ENCODE measurements at regions not wholly inside any gene's neighbourhood (a gene's known extent, or its start where the extent isn't known, plus 50 kb on each side); places are given as distances from the start of the nearest gene placed in this dataset.

- Histone ChIP-seq H3K4me3 (ENCODE audit: low read depth, low read length) (no peak overlapping the region), H3K4me1 (ENCODE audit: insufficient read depth) (no peaks in the 10 kb centered on the region), H3K27ac (ENCODE audit: low read depth) (no peak overlapping the region), H3K36me3 (ENCODE audit: insufficient read depth) (no peaks in the 10 kb centered on the region)
- DNase-seq (ENCODE audit: extremely low spot score) = no peak
- WGBS = 80% methylated on average over 6 of the region's 6 CpGs
Measured at GRCh38 chr16:26901196-26901861, 165.4 kb upstream of the C16orf82 start.

GRCh38 chr16:26901983-26902382 is 164.7 kb upstream of the C16orf82 start:
- Histone ChIP-seq H3K4me1 (ENCODE audit: insufficient read depth) (no peaks in the 10 kb centered on the region), H3K4me3 (ENCODE audit: low read depth, low read length) (no peak overlapping the region), H3K36me3 (ENCODE audit: insufficient read depth) (no peaks in the 10 kb centered on the region), H3K27ac (ENCODE audit: low read depth) (no peak overlapping the region)
- DNase-seq (ENCODE audit: extremely low spot score) = no peak

- WGBS = 72% methylated on average over 2 of the region's 2 CpGs
- Histone ChIP-seq H3K4me1 (ENCODE audit: insufficient read depth) (no peaks in the 10 kb centered on the region), H3K27ac (ENCODE audit: low read depth) (no peak overlapping the region), H3K36me3 (ENCODE audit: insufficient read depth) (no peaks in the 10 kb centered on the region), H3K4me3 (ENCODE audit: low read depth, low read length) (no peak overlapping the region)
- no peak for DNase-seq (ENCODE audit: extremely low spot score)
Measured at GRCh38 chr16:26905336-26905735, 161.4 kb upstream of the C16orf82 start.

DNA sequence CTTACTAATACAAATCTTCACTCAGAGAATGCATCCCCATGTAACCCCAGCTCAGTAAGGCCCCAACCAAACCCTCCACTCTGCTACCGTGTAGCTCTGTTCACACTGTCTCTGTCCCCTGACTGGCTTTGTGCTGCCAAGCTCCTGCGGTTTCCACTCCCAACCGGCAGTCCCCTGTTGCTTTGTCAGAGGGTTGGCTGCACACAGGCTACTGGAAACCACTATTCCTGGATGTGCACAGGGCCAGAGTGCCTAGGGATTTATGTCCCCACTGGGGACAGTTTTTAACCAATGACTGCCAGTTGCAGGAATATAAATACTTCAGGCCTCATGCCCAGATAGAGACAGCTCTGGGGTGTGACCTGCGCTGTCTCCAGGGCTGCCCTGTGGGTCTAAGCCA is 157.1 kb upstream of the C16orf82 start:
- H3K36me3 ChIP-seq (ENCODE audit: insufficient read depth) = no peaks in the 10 kb centered on the region
- no peaks in the 10 kb centered on the region for H3K4me1 ChIP-seq (ENCODE audit: insufficient read depth)
- WGBS = 48% methylated on average over 4 of the region's 4 CpGs
- DNase-seq (ENCODE audit: extremely low spot score) = no peak
- no peak overlapping the region for H3K4me3 ChIP-seq (ENCODE audit: low read depth, low read length)
- H3K27ac ChIP-seq (ENCODE audit: low read depth) = no peak overlapping the region

- WGBS = 54% methylated on average over 2 of the region's 2 CpGs
- H3K36me3 ChIP-seq (ENCODE audit: insufficient read depth) = no peaks in the 10 kb centered on the region
- no peak for DNase-seq (ENCODE audit: extremely low spot score)
- H3K4me1 ChIP-seq (ENCODE audit: insufficient read depth) = no peaks in the 10 kb centered on the region
- H3K4me3 ChIP-seq (ENCODE audit: low read depth, low read length) = no peak overlapping the region
- H3K27ac ChIP-seq (ENCODE audit: low read depth) = no peak overlapping the region
Measured at GRCh38 chr16:26911436-26911835, 155.3 kb upstream of the C16orf82 start.

DNA sequence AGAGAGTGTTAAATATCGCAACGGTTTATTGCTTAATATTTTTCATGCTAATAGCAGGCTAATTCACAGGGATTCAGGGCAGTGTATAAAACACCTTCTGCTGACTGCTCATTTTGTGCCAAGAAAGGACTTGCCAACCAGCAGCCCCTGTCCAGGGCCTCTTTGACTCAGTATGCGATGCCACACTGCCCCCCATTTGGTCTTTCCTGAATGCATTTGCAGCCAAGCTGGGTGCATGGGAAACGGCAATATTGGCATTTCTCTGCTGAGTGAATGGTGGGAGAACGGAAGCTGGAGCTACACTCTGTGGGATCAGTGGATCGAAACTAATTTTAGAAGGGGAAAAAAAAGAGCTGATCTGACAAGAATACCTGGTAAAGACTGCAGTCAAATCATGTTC is 152.9 kb upstream of the C16orf82 start:
- no peak overlapping the region for H3K4me3 ChIP-seq (ENCODE audit: low read depth, low read length)
- H3K36me3 ChIP-seq (ENCODE audit: insufficient read depth) = no peaks in the 10 kb centered on the region
- H3K27ac ChIP-seq (ENCODE audit: low read depth) = no peak overlapping the region
- no peaks in the 10 kb centered on the region for H3K4me1 ChIP-seq (ENCODE audit: insufficient read depth)
- 68% methylated on average over 6 of the region's 6 CpGs for WGBS
- DNase-seq (ENCODE audit: extremely low spot score) = no peak

DNA sequence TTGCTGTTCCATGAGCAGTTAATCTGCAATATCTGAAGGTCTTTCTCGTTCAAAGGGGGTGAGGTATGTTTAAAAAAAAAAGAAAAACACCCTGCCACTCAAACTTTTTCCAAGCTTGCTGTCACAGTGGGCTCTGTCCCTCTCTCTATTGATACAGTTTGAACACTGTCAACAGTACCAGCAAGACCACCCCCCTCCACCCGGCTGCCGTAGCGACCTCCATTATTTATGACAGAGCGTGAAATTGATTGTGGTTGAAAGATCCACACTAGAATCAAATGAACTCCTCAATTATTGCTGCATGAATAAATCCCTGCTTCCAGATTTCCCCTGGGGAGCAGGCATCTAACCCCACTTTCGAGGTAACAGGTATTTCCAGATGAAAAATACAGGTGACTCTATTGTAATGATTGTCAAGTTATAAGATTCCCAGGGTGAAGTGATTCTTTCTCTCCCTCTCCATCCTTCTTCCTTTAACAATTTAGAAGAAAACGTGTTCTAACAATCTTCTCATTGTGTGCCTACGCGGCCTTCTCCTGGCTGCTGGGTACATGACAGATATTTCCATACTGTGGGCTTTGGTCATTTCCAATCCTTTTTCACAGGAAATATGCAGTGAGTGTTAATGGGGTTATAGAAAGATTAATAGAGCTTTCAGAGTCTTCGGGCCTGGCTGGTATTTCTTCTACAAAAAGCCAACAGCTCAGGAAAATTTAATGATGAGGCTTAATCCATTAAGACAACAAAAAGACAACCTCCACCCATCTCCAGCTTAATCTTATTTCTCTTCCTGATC is 135.7 kb upstream of the C16orf82 start:
- H3K27ac ChIP-seq (ENCODE audit: low read depth) = no peak overlapping the region
- H3K36me3 ChIP-seq (ENCODE audit: insufficient read depth) = no peaks in the 10 kb centered on the region
- 70% methylated on average over 10 of the region's 10 CpGs for WGBS
- H3K4me1 ChIP-seq (ENCODE audit: insufficient read depth) = no peaks in the 10 kb centered on the region
- H3K4me3 ChIP-seq (ENCODE audit: low read depth, low read length) = no peak overlapping the region
- DNase-seq (ENCODE audit: extremely low spot score) = no peak

GRCh38 chr16:26950636-26951035 is 116.1 kb upstream of the C16orf82 start:
- Histone ChIP-seq H3K4me1 (ENCODE audit: insufficient read depth) (no peaks in the 10 kb centered on the region), H3K36me3 (ENCODE audit: insufficient read depth) (no peaks in the 10 kb centered on the region), H3K4me3 (ENCODE audit: low read depth, low read length) (no peak overlapping the region), H3K27ac (ENCODE audit: low read depth) (no peak overlapping the region)
- WGBS = 44% methylated on average over 4 of the region's 4 CpGs
- DNase-seq (ENCODE audit: extremely low spot score) = no peak

DNA sequence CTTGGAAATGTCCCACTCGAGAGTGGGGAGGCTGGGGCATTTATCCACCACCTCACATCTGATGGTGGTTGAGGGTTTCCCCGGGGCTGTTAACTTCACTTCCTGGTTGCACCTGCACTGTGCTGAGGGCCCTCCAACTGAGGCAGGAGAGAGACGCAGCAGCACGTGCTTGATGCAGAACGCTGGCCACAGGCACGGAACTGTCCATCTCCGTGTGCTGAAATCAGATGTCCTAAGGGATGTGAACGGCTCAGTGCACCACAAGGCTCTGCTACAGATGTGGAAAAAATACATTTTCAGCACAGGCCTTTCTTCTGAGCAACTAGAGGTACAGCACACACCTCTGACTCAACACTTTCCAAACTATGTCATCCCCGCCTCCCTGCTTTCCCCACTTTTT is 114.8 kb upstream of the C16orf82 start:
- DNase-seq (ENCODE audit: extremely low spot score) = no peak
- Histone ChIP-seq H3K27ac (ENCODE audit: low read depth) (no peak overlapping the region), H3K4me3 (ENCODE audit: low read depth, low read length) (no peak overlapping the region), H3K36me3 (ENCODE audit: insufficient read depth) (no peaks in the 10 kb centered on the region), H3K4me1 (ENCODE audit: insufficient read depth) (no peaks in the 10 kb centered on the region)
- 22% methylated on average over 9 of the region's 9 CpGs for WGBS

GRCh38 chr16:26952411-26952810 is 114.3 kb upstream of the C16orf82 start:
- H3K36me3 ChIP-seq (ENCODE audit: insufficient read depth) = no peaks in the 10 kb centered on the region
- no peak overlapping the region for H3K27ac ChIP-seq (ENCODE audit: low read depth)
- 98% methylated on average over 1 of the region's 1 CpG for WGBS
- DNase-seq (ENCODE audit: extremely low spot score) = no peak
- H3K4me3 ChIP-seq (ENCODE audit: low read depth, low read length) = no peak overlapping the region
- H3K4me1 ChIP-seq (ENCODE audit: insufficient read depth) = no peaks in the 10 kb centered on the region

GRCh38 chr16:26957283-26957859 is 109.4 kb upstream of the C16orf82 start:
- Histone ChIP-seq H3K36me3 (ENCODE audit: insufficient read depth) (no peaks in the 10 kb centered on the region), H3K4me1 (ENCODE audit: insufficient read depth) (no peaks in the 10 kb centered on the region), H3K4me3 (ENCODE audit: low read depth, low read length) (no peak overlapping the region), H3K27ac (ENCODE audit: low read depth) (no peak overlapping the region)
- DNase-seq (ENCODE audit: extremely low spot score) = no peak
- 78% methylated on average over 2 of the region's 2 CpGs for WGBS

GRCh38 chr16:26959416-26960009 is 107.2 kb upstream of the C16orf82 start:
- Histone ChIP-seq H3K27ac (ENCODE audit: low read depth) (no peak overlapping the region), H3K36me3 (ENCODE audit: insufficient read depth) (no peaks in the 10 kb centered on the region), H3K4me1 (ENCODE audit: insufficient read depth) (no peaks in the 10 kb centered on the region), H3K4me3 (ENCODE audit: low read depth, low read length) (no peak overlapping the region)
- WGBS = 48% methylated on average over 5 of the region's 5 CpGs
- no peak for DNase-seq (ENCODE audit: extremely low spot score)

DNA sequence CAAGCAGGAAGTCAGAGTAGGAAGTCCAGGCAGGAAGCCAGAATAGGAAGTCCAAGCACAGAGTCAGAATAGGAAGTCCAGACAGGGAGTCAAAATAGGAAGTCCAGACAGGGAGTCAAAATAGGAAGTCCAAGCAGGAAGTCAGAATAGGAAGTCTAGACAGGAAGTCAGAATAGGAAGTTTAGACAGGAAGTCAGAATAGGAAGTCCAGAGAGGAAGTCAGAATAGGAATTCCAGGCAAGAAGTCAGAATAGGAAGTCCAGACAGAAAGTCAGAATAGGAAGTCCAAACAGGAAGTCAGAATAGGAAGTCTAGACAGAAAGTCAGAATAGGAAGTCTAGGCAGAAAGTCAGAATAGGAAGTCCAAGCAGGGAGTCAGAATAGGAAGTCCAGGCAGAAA is 105.3 kb upstream of the C16orf82 start:
- H3K36me3 ChIP-seq (ENCODE audit: insufficient read depth) = no peaks in the 10 kb centered on the region
- no peak overlapping the region for H3K4me3 ChIP-seq (ENCODE audit: low read depth, low read length)
- H3K27ac ChIP-seq (ENCODE audit: low read depth) = no peak overlapping the region
- H3K4me1 ChIP-seq (ENCODE audit: insufficient read depth) = no peaks in the 10 kb centered on the region
- no peak for DNase-seq (ENCODE audit: extremely low spot score)

GRCh38 chr16:26963109-26963508 is 103.6 kb upstream of the C16orf82 start:
- 70% methylated on average over 4 of the region's 4 CpGs for WGBS
- H3K4me1 ChIP-seq (ENCODE audit: insufficient read depth) = no peaks in the 10 kb centered on the region
- H3K36me3 ChIP-seq (ENCODE audit: insufficient read depth) = no peaks in the 10 kb centered on the region
- H3K4me3 ChIP-seq (ENCODE audit: low read depth, low read length) = no peak overlapping the region
- DNase-seq (ENCODE audit: extremely low spot score) = no peak
- no peak overlapping the region for H3K27ac ChIP-seq (ENCODE audit: low read depth)
